Esophagus squamous epithelium (tissue), 4 donors: ENCODE measurements at regions not wholly inside any gene's neighbourhood (a gene's known extent, or its start where the extent isn't known, plus 50 kb on each side); places are given as distances from the start of the nearest gene placed in this dataset.
"Not testable (repeated sequence)": the region's sequence is repeated elsewhere in the genome, so short reads cannot be mapped to it uniquely, and the experiment has no call there.

Experiments
- POLR2A ChIP-seq, 4 donors: fragments of 450-650 bp; IDR thresholded peaks; one replicate each; pipeline ENCODE4 v1.6.1; 2017; ENCODE audit warnings: antibody characterized with exemption in 4 of 4, mild to moderate bottlenecking in 4 of 4, moderate library complexity in 3 of 4
- TF ChIP-seq, protein P1 (sequence below), 6 experiments: fragments of 450-650 bp in 4 of 6; fragments of 200-600 bp in 2 of 6; sonication (generic) in 2 of 6; IDR thresholded peaks; one replicate each; pipeline ENCODE4 v1.5.1; 2016 to 2019; ENCODE audit warnings: antibody characterized with exemption in 6 of 6, mild to moderate bottlenecking in 4 of 6, moderate library complexity in 4 of 6

DNA sequence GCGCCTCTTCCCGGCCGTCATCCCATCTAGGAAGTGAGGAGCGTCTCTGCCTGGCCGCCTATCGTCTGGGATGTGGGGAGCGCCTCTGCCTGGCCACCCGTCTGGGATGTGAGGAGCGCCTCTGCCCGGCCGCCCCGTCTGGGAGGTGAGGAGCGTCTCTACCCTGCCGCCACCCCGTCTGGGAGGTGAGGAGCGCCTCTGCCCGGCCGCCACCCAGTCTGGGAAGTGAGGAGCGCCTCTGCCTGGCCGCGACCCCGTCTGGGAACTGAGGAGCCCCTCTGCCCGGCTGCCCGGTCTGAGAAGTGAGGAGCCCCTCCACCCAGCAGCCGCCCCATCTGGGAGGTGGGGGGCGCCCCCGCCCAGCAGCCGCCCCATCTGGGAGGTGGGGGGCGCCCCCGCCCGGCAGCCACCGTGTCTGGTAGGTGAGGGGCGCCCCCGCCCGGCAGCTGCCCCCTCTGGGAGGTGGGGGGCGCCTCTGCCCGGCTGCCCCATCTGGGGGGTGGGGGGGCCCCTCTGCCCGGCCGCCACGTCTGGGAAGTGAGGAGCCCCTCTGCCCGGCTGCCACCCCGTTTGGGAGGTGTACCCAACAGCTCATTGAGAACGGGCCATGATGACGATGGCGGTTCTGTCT is 244.7 kb upstream of the POU5F2 start:
- TF ChIP-seq, protein P1, sequence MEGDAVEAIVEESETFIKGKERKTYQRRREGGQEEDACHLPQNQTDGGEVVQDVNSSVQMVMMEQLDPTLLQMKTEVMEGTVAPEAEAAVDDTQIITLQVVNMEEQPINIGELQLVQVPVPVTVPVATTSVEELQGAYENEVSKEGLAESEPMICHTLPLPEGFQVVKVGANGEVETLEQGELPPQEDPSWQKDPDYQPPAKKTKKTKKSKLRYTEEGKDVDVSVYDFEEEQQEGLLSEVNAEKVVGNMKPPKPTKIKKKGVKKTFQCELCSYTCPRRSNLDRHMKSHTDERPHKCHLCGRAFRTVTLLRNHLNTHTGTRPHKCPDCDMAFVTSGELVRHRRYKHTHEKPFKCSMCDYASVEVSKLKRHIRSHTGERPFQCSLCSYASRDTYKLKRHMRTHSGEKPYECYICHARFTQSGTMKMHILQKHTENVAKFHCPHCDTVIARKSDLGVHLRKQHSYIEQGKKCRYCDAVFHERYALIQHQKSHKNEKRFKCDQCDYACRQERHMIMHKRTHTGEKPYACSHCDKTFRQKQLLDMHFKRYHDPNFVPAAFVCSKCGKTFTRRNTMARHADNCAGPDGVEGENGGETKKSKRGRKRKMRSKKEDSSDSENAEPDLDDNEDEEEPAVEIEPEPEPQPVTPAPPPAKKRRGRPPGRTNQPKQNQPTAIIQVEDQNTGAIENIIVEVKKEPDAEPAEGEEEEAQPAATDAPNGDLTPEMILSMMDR (IDR thresholded peaks at IDR 0.05): not testable (repeated sequence)
- not testable (repeated sequence) for TF ChIP-seq POLR2A (IDR thresholded peaks at IDR 0.05)
